GM12878 (cell line): ENCODE measurements at regions not wholly inside any gene's neighbourhood (a gene's known extent, or its start where the extent isn't known, plus 50 kb on each side); places are given as distances from the start of the nearest gene placed in this dataset.

Experiments
- ATF3 ChIP-seq: IDR thresholded peaks from 2 replicates; pipeline ENCODE4 v1.6.1; 2011; ENCODE audit warnings: low read depth, mild to moderate bottlenecking, low read length, moderate library complexity, borderline replicate concordance; ENCODE audit errors: extremely low read depth
- BCL11A ChIP-seq: IDR thresholded peaks from 2 replicates; pipeline ENCODE4 v1.6.1; 2011; ENCODE audit warnings: low read depth, low read length
- BRCA1 ChIP-seq: IDR thresholded peaks from 2 replicates; pipeline ENCODE4 v1.6.1; 2011; ENCODE audit warnings: low read depth, low read length, improper control_type of control experiment
- CBX5 ChIP-seq: sonication (generic); IDR thresholded peaks from 2 replicates; pipeline ENCODE4 v1.6.1; 2016; ENCODE audit warnings: low read depth, moderate library complexity, mild to moderate bottlenecking, inconsistent platforms
- CHD4 ChIP-seq: fragments of 200-600 bp; sonication (generic); IDR thresholded peaks from 2 replicates; pipeline ENCODE4 v1.6.1; 2016; ENCODE audit warnings: mild to moderate bottlenecking
- EP300 ChIP-seq, 2 experiments: fragments of 150-350 bp in 1 of 2; IDR thresholded peaks; 2 replicates each; pipeline ENCODE4 v1.6.1; 2011 to 2012; ENCODE audit warnings: low read depth in 2 of 2, low read length in 2 of 2, borderline replicate concordance in 1 of 2, improper control_type of control experiment in 1 of 2, inconsistent platforms in 1 of 2; ENCODE audit not compliant: control insufficient read depth in 1 of 2
- HCFC1 ChIP-seq: fragments of 150-350 bp; IDR thresholded peaks from 2 replicates; pipeline ENCODE4 v1.6.1; 2014; ENCODE audit warnings: low read length
- MXI1 ChIP-seq: fragments of 150-350 bp; IDR thresholded peaks from 2 replicates; pipeline ENCODE4 v1.6.1; 2011; ENCODE audit warnings: low read depth, mild to moderate bottlenecking, inconsistent platforms, low read length, improper control_type of control experiment
- NBN ChIP-seq: fragments of 450-650 bp; IDR thresholded peaks from 2 replicates; pipeline ENCODE4 v1.6.1; 2016
- NFIC ChIP-seq: IDR thresholded peaks from 2 replicates; pipeline ENCODE4 v1.6.1; 2012; ENCODE audit warnings: low read depth, mild to moderate bottlenecking, inconsistent platforms, low read length, moderate library complexity
- NFXL1 ChIP-seq: fragments of 450-650 bp; IDR thresholded peaks from 2 replicates; pipeline ENCODE4 v1.6.1; 2017; ENCODE audit warnings: antibody characterized with exemption, mild to moderate bottlenecking, borderline replicate concordance
- NR2C2 ChIP-seq: IDR thresholded peaks from 2 replicates; pipeline ENCODE4 v1.6.1; 2011; ENCODE audit warnings: borderline replicate concordance, low read depth; ENCODE audit not compliant: control insufficient read depth, insufficient read length
- PAX5 ChIP-seq: IDR thresholded peaks from 2 replicates; pipeline ENCODE4 v1.6.1; 2011; ENCODE audit warnings: low read depth, low read length, borderline replicate concordance
- RB1 ChIP-seq: fragments of 450-650 bp; formaldehyde crosslinking; IDR thresholded peaks from 2 replicates; pipeline ENCODE4 v1.6.1; 2017; ENCODE audit warnings: mild to moderate bottlenecking, borderline replicate concordance
- SMAD1 ChIP-seq: fragments of 450-650 bp; IDR thresholded peaks from 2 replicates; pipeline ENCODE4 v1.6.1; 2018; ENCODE audit warnings: mild to moderate bottlenecking, low read depth; ENCODE audit not compliant: partially characterized antibody
- SPI1 ChIP-seq: IDR thresholded peaks from 2 replicates; pipeline ENCODE4 v1.6.1; 2011; ENCODE audit warnings: low read depth, mild to moderate bottlenecking, low read length, moderate library complexity, borderline replicate concordance; ENCODE audit not compliant: insufficient read depth
- SREBF1 ChIP-seq: IDR thresholded peaks from 2 replicates; pipeline ENCODE4 v1.6.1; 2012; ENCODE audit warnings: mild to moderate bottlenecking, low read length
- SRF ChIP-seq, 2 experiments: IDR thresholded peaks; 2 replicates each; pipeline ENCODE4 v1.6.1; 2011; ENCODE audit warnings: low read depth in 2 of 2, low read length in 2 of 2, mild to moderate bottlenecking in 1 of 2, moderate library complexity in 1 of 2
- SUPT20H ChIP-seq: IDR thresholded peaks from 2 replicates; pipeline ENCODE4 v1.6.1; 2011; ENCODE audit warnings: low read depth, mild to moderate bottlenecking, low read length, moderate library complexity, borderline replicate concordance; ENCODE audit not compliant: control insufficient read depth
- TCF12 ChIP-seq: IDR thresholded peaks from 2 replicates; pipeline ENCODE4 v1.6.1; 2011; ENCODE audit warnings: low read depth, mild to moderate bottlenecking, low read length
- TF ChIP-seq, protein P1 (sequence below): fragments of 450-650 bp; formaldehyde crosslinking; IDR thresholded peaks from 2 replicates; pipeline ENCODE4 v1.5.0; 2022; ENCODE audit warnings: mild to moderate bottlenecking, missing genetic modification characterization
- TF ChIP-seq, protein P2 (sequence below): fragments of 450-650 bp; IDR thresholded peaks from 2 replicates; pipeline ENCODE4 v1.6.1; 2017; ENCODE audit warnings: borderline replicate concordance
- TF ChIP-seq, protein P3 (sequence below): fragments of 450-650 bp; formaldehyde crosslinking; IDR thresholded peaks from 2 replicates; pipeline ENCODE4 v1.4.0; 2020; ENCODE audit warnings: mild to moderate bottlenecking, moderate library complexity

- TF ChIP-seq NFIC (no peak), HCFC1 (no peak), NFXL1 (no peak), TCF12 (peak; percentile 87), BCL11A (0 out of 2 replicates have a peak, but pooled peaks have one; percentile 28), MXI1 (no peak), PAX5 (no peak), SREBF1 (no peak), ATF3 (no peak), SMAD1 (no peak), SUPT20H (no peak), NR2C2 (no peak), EP300 (IDR thresholded peaks at IDR 0.05; ENCODE audit: borderline replicate concordance in 1 of 2, control insufficient read depth in 1 of 2, low read depth in 2 of 2, low read length in 2 of 2) (peak; percentile 49 to 73; a peak in 2 of 4 replicates), RB1 (no peak), CHD4 (no peak), CBX5 (no peak), BRCA1 (no peak), SPI1 (peak; percentile 94), SRF (IDR thresholded peaks at IDR 0.05; ENCODE audit: low read depth in 2 of 2, low read length in 2 of 2) (no peak), NBN (no peak)
- TF ChIP-seq, protein P1, sequence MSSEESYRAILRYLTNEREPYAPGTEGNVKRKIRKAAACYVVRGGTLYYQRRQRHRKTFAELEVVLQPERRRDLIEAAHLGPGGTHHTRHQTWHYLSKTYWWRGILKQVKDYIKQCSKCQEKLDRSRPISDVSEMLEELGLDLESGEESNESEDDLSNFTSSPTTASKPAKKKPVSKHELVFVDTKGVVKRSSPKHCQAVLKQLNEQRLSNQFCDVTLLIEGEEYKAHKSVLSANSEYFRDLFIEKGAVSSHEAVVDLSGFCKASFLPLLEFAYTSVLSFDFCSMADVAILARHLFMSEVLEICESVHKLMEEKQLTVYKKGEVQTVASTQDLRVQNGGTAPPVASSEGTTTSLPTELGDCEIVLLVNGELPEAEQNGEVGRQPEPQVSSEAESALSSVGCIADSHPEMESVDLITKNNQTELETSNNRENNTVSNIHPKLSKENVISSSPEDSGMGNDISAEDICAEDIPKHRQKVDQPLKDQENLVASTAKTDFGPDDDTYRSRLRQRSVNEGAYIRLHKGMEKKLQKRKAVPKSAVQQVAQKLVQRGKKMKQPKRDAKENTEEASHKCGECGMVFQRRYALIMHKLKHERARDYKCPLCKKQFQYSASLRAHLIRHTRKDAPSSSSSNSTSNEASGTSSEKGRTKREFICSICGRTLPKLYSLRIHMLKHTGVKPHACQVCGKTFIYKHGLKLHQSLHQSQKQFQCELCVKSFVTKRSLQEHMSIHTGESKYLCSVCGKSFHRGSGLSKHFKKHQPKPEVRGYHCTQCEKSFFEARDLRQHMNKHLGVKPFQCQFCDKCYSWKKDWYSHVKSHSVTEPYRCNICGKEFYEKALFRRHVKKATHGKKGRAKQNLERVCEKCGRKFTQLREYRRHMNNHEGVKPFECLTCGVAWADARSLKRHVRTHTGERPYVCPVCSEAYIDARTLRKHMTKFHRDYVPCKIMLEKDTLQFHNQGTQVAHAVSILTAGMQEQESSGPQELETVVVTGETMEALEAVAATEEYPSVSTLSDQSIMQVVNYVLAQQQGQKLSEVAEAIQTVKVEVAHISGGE: no peak
- TF ChIP-seq, protein P2, sequence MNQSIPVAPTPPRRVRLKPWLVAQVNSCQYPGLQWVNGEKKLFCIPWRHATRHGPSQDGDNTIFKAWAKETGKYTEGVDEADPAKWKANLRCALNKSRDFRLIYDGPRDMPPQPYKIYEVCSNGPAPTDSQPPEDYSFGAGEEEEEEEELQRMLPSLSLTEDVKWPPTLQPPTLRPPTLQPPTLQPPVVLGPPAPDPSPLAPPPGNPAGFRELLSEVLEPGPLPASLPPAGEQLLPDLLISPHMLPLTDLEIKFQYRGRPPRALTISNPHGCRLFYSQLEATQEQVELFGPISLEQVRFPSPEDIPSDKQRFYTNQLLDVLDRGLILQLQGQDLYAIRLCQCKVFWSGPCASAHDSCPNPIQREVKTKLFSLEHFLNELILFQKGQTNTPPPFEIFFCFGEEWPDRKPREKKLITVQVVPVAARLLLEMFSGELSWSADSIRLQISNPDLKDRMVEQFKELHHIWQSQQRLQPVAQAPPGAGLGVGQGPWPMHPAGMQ: no peak
- TF ChIP-seq, protein P3, sequence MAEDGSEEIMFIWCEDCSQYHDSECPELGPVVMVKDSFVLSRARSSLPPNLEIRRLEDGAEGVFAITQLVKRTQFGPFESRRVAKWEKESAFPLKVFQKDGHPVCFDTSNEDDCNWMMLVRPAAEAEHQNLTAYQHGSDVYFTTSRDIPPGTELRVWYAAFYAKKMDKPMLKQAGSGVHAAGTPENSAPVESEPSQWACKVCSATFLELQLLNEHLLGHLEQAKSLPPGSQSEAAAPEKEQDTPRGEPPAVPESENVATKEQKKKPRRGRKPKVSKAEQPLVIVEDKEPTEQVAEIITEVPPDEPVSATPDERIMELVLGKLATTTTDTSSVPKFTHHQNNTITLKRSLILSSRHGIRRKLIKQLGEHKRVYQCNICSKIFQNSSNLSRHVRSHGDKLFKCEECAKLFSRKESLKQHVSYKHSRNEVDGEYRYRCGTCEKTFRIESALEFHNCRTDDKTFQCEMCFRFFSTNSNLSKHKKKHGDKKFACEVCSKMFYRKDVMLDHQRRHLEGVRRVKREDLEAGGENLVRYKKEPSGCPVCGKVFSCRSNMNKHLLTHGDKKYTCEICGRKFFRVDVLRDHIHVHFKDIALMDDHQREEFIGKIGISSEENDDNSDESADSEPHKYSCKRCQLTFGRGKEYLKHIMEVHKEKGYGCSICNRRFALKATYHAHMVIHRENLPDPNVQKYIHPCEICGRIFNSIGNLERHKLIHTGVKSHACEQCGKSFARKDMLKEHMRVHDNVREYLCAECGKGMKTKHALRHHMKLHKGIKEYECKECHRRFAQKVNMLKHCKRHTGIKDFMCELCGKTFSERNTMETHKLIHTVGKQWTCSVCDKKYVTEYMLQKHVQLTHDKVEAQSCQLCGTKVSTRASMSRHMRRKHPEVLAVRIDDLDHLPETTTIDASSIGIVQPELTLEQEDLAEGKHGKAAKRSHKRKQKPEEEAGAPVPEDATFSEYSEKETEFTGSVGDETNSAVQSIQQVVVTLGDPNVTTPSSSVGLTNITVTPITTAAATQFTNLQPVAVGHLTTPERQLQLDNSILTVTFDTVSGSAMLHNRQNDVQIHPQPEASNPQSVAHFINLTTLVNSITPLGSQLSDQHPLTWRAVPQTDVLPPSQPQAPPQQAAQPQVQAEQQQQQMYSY: no peak
Measured at GRCh38 chr11:71383461-71383860, 64.7 kb downstream of the DHCR7 start (continued).
